ENCODE measurements at regions not wholly inside any gene's neighbourhood (a gene's known extent, or its start where the extent isn't known, plus 50 kb on each side); places are given as distances from the start of the nearest gene placed in this dataset.

DNA sequence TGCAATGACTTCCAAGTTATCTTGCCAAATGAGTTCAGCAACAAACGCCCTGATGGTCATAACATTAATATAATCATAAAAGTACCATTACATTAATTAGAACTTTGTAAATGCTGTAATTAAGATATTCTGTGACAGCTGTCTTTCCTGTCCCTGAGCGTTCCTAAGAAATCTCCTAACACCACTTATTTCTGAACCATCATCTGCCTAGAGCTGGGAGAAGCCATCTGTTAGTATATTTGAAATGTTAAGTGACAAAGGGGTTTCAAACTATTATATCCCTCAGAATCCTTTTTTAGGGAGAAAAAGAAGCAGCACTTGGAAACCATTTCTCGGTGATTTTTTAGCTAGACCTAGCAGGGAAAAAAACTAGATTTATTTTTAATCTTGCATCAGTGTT lies 657.5 kb downstream of the FAM181B start:
- Histone ChIP-seq H3K4me3 (ENCODE audit: low read depth, low read length) (no peak overlapping the region), H3K36me3 (replicated peaks) (no peaks in the 10 kb centered on the region), H3K27me3 (replicated peaks) (no peaks in the 10 kb centered on the region), H3K27ac (no peak overlapping the region)
- in situ Hi-C loops (cut with HindIII; ENCODE audit: low pct_ligation_motif_present, low sequenced_read_pairs) = no loop called here
- DNase-seq = no peak
- TF ChIP-seq, protein P1, sequence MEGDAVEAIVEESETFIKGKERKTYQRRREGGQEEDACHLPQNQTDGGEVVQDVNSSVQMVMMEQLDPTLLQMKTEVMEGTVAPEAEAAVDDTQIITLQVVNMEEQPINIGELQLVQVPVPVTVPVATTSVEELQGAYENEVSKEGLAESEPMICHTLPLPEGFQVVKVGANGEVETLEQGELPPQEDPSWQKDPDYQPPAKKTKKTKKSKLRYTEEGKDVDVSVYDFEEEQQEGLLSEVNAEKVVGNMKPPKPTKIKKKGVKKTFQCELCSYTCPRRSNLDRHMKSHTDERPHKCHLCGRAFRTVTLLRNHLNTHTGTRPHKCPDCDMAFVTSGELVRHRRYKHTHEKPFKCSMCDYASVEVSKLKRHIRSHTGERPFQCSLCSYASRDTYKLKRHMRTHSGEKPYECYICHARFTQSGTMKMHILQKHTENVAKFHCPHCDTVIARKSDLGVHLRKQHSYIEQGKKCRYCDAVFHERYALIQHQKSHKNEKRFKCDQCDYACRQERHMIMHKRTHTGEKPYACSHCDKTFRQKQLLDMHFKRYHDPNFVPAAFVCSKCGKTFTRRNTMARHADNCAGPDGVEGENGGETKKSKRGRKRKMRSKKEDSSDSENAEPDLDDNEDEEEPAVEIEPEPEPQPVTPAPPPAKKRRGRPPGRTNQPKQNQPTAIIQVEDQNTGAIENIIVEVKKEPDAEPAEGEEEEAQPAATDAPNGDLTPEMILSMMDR (IDR thresholded peaks at IDR 0.05; ENCODE audit: low read depth, low read length, missing control alignments) = no peak

DNA sequence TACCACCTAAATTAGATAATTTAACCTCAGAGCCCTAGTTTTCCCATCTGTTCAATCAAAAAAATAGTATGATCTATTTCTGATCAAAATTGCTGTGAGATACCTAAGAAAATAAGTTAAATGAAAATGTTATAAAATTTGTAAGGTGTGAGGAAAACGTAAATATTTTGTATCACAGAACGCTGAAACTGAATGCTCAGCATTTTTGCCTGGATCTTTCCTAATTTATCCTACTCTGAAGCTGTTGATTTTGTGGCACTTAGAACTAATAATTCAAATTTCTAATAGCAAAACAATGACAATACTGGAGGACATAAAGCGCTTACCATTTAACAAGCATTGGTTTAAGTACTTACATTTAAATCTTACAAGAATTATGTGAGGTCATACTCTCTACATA lies 674.2 kb downstream of the FAM181B start:
- Histone ChIP-seq H3K27me3 (replicated peaks) (no peaks in the 10 kb centered on the region), H3K36me3 (replicated peaks) (no peaks in the 10 kb centered on the region), H3K27ac (no peak overlapping the region), H3K4me3 (ENCODE audit: low read depth, low read length) (no peak overlapping the region)
- DNase-seq = no peak
- TF ChIP-seq, protein P1 (IDR thresholded peaks at IDR 0.05; ENCODE audit: low read depth, low read length, missing control alignments) = no peak
- in situ Hi-C loops (cut with HindIII; ENCODE audit: low pct_ligation_motif_present, low sequenced_read_pairs) = no loop called here

DNA sequence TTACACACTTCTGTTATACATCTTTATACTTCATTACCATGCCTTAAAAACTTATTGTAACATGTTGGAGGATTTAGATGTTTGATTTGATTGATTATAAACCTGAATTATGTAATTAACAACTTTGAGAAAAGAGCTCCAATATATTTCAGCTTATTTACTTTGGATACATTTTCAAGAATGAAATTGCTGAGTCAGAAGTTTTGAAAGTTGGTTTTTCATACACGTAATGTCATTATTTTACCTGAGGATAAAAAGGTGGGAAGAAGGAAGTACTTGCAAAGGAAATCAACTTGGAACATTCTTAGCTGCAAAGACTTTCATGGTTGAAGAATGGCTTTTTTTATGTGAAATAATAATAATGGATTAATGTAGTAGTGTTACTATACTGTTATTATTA lies 677.2 kb downstream of the FAM181B start:
- Histone ChIP-seq H3K27ac (no peak overlapping the region), H3K4me3 (ENCODE audit: low read depth, low read length) (no peak overlapping the region), H3K27me3 (replicated peaks) (no peaks in the 10 kb centered on the region), H3K36me3 (replicated peaks) (no peaks in the 10 kb centered on the region)
- DNase-seq = no peak
- TF ChIP-seq, protein P1 (IDR thresholded peaks at IDR 0.05; ENCODE audit: low read depth, low read length, missing control alignments) = no peak
- in situ Hi-C loops (cut with HindIII; ENCODE audit: low pct_ligation_motif_present, low sequenced_read_pairs) = no loop called here

DNA sequence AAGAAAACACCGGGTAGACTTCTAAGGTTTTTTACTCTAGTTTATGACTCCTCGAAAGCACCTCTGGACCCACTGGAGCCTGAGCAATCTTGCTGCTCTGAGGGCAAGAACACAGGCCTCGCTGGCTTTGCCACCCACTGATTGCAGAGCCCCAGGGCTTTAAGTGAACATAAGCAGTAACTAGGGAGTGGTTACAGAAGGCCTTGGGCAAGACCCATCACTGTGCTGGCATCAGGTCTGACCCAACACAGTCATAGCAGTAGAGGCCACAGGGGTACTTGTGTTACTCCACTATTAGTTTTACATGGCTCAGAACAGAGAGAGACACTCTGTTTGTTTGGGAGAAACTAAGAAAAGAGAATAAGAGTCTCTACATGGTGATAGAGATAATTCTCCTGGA lies 684.5 kb downstream of the FAM181B start:
- in situ Hi-C loops (cut with HindIII; ENCODE audit: low pct_ligation_motif_present, low sequenced_read_pairs) = no loop called here

DNA sequence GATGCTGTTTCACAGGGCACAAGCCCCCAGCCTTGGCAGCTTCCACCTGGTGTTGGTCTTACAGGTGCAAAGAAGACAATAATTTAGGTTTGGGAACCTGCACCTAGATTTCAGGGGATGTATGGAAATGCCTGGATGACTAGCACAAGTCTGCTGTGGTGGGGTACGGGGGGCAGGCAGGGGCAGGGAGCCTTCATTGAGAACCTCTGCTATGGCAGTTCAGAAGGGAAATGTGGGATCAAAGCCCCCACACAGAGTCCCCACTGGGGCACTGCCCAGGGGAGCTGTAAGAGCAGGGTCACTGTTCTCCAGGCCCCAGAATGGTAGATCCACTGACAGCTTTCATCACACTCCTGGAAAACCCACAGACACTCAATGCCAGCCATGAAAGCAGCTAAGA lies 686.5 kb downstream of the FAM181B start:
- H3K27me3 ChIP-seq (replicated peaks) = no peaks in the 10 kb centered on the region
- TF ChIP-seq, protein P1 (IDR thresholded peaks at IDR 0.05; ENCODE audit: low read depth, low read length, missing control alignments) = no peak
- no peaks in the 10 kb centered on the region for H3K36me3 ChIP-seq (replicated peaks)
- H3K27ac ChIP-seq = no peak overlapping the region
- DNase-seq = no peak
- in situ Hi-C loops (cut with HindIII; ENCODE audit: low pct_ligation_motif_present, low sequenced_read_pairs) = no loop called here
- H3K4me3 ChIP-seq (ENCODE audit: low read depth, low read length) = no peak overlapping the region

More for the DNA sequence above, 684.5 kb downstream of the FAM181B start:
- H3K36me3 ChIP-seq (replicated peaks) = no peaks in the 10 kb centered on the region
- TF ChIP-seq, protein P1 (IDR thresholded peaks at IDR 0.05; ENCODE audit: low read depth, low read length, missing control alignments) = no peak
- no peak for DNase-seq
- H3K4me3 ChIP-seq (ENCODE audit: low read depth, low read length) = no peak overlapping the region
- H3K27me3 ChIP-seq (replicated peaks) = no peaks in the 10 kb centered on the region
- H3K27ac ChIP-seq = no peak overlapping the region

DNA sequence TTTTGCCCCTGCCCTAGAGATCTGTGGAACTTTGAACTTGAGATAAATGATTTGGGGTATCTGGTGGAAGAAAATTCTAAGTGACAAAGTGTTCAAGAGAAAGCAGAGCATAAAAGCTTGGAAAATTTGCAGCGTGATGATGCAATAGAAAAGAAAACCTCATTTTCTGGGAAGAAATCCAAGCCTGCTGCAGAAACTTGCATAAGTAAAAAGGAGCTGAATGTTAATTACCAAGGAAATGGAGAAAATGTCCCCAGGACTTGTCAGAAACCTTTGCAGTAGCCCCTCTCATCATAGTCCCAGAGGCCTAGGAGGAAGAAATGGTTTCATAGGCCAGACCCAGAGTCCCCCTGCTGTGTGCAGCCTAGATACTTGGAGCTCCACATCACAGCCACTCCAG lies 686.9 kb downstream of the FAM181B start:
- in situ Hi-C loops (cut with HindIII; ENCODE audit: low pct_ligation_motif_present, low sequenced_read_pairs) = no loop called here
- TF ChIP-seq, protein P1 (IDR thresholded peaks at IDR 0.05; ENCODE audit: low read depth, low read length, missing control alignments) = no peak
- peak; percentile 24 for DNase-seq
- H3K4me3 ChIP-seq (ENCODE audit: low read depth, low read length) = no peak overlapping the region
- no peak overlapping the region for H3K27ac ChIP-seq
- H3K27me3 ChIP-seq (replicated peaks) = no peaks in the 10 kb centered on the region
- no peaks in the 10 kb centered on the region for H3K36me3 ChIP-seq (replicated peaks)

Data from brain microvascular endothelial cell (primary cell).